Hepatocyte (in vitro differentiated cells): ENCODE measurements at regions not wholly inside any gene's neighbourhood (a gene's known extent, or its start where the extent isn't known, plus 50 kb on each side); places are given as distances from the start of the nearest gene placed in this dataset.

Experiments used
- DNase-seq: peaks from one replicate; pipeline ENCODE4 v3.0.0-alpha.2; 2016; ENCODE audit warnings: low spot score
- H2AFZ ChIP-seq: fragments of 200-600 bp; sonication (generic); 2 replicates; pipeline ENCODE4 v1.6.0; 2016; ENCODE audit warnings: antibody characterized with exemption, mild to moderate bottlenecking
- H3K27ac ChIP-seq: fragments of 200-600 bp; sonication (generic); 2 replicates; pipeline ENCODE4 v1.5.1; 2016; ENCODE audit warnings: mild to moderate bottlenecking
- H3K27me3 ChIP-seq: fragments of 200-600 bp; sonication (generic); 2 replicates; pipeline ENCODE4 v1.6.1; 2016
- H3K36me3 ChIP-seq: fragments of 200-600 bp; sonication (generic); replicated peaks from 2 replicates; pipeline ENCODE4 v1.5.1; 2016; ENCODE audit warnings: low read depth; ENCODE audit not compliant: insufficient read depth
- H3K4me1 ChIP-seq: fragments of 200-600 bp; sonication (generic); 2 replicates; pipeline ENCODE4 v1.5.1; 2016; ENCODE audit warnings: mild to moderate bottlenecking, moderate library complexity; ENCODE audit not compliant: insufficient read depth
- H3K4me2 ChIP-seq: fragments of 200-600 bp; sonication (generic); 2 replicates; pipeline ENCODE4 v1.6.0; 2016
- H3K4me3 ChIP-seq: fragments of 200-600 bp; sonication (generic); 2 replicates; pipeline ENCODE4 v1.5.1; 2016; ENCODE audit warnings: mild to moderate bottlenecking
- H3K79me2 ChIP-seq: fragments of 200-600 bp; sonication (generic); 2 replicates; pipeline ENCODE4 v1.6.0; 2017; ENCODE audit warnings: mild to moderate bottlenecking
- H3K9me2 ChIP-seq: fragments of 200-600 bp; sonication (generic); replicated peaks from 2 replicates; pipeline ENCODE4 v1.6.0; 2017; ENCODE audit warnings: mild to moderate bottlenecking; ENCODE audit not compliant: insufficient read depth
- H3K9me3 ChIP-seq: fragments of 200-600 bp; sonication (generic); 2 replicates; pipeline ENCODE4 v1.5.1; 2016; ENCODE audit warnings: low read depth, mild to moderate bottlenecking
- H4K20me1 ChIP-seq: fragments of 200-600 bp; sonication (generic); 2 replicates; pipeline ENCODE4 v1.6.0; 2016; ENCODE audit warnings: mild to moderate bottlenecking; ENCODE audit not compliant: insufficient read depth, poor library complexity, severe bottlenecking
- EZH2 ChIP-seq: fragments of 200-600 bp; sonication (generic); IDR thresholded peaks from 2 replicates; pipeline ENCODE4 v1.6.1; 2016; ENCODE audit warnings: antibody characterized with exemption, mild to moderate bottlenecking, borderline replicate concordance
- EZH2phosphoT487 ChIP-seq: fragments of 200-600 bp; sonication (generic); IDR thresholded peaks from one replicate; pipeline ENCODE4 v1.6.1; 2018; ENCODE audit warnings: antibody characterized with exemption, mild to moderate bottlenecking, low read depth, moderate library complexity; ENCODE audit not compliant: unreplicated experiment, severe bottlenecking
- WGBS: methylation state at CpG from one replicate; pipeline ENCODE4 v1.1.6; 2016; ENCODE audit warnings: low lambda C conversion rate; ENCODE audit errors: missing lambda C conversion rate; 5-methylcytosine and 5-hydroxymethylcytosine counted together
- TF ChIP-seq, protein P1 (sequence below): fragments of 200-600 bp; sonication (generic); IDR thresholded peaks from 2 replicates; pipeline ENCODE4 v1.5.1; 2016; ENCODE audit warnings: antibody characterized with exemption, mild to moderate bottlenecking; ENCODE audit not compliant: poor library complexity

- WGBS = 64% methylated on average over 2 of the region's 2 CpGs
- Histone ChIP-seq H4K20me1 (no peaks in the 10 kb centered on the region), H3K27ac (no peak overlapping the region), H3K4me3 (no peak overlapping the region), H3K36me3 (no peaks in the 10 kb centered on the region), H3K27me3 (no peaks in the 10 kb centered on the region), H3K79me2 (no peaks in the 10 kb centered on the region), H2AFZ (no peak overlapping the region), H3K9me3 (no peaks in the 10 kb centered on the region), H3K4me2 (no peak overlapping the region), H3K9me2 (no peaks in the 10 kb centered on the region), H3K4me1 (no peaks in the 10 kb centered on the region)
- no peak for TF ChIP-seq EZH2
- TF ChIP-seq, protein P1, sequence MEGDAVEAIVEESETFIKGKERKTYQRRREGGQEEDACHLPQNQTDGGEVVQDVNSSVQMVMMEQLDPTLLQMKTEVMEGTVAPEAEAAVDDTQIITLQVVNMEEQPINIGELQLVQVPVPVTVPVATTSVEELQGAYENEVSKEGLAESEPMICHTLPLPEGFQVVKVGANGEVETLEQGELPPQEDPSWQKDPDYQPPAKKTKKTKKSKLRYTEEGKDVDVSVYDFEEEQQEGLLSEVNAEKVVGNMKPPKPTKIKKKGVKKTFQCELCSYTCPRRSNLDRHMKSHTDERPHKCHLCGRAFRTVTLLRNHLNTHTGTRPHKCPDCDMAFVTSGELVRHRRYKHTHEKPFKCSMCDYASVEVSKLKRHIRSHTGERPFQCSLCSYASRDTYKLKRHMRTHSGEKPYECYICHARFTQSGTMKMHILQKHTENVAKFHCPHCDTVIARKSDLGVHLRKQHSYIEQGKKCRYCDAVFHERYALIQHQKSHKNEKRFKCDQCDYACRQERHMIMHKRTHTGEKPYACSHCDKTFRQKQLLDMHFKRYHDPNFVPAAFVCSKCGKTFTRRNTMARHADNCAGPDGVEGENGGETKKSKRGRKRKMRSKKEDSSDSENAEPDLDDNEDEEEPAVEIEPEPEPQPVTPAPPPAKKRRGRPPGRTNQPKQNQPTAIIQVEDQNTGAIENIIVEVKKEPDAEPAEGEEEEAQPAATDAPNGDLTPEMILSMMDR = no peak
- no peak for TF ChIP-seq EZH2phosphoT487
- no peak for DNase-seq
Measured at GRCh38 chr3:178159691-178160220, 376.5 kb upstream of the KCNMB2 start.

GRCh38 chr3:178169421-178169820 lies 366.8 kb upstream of the KCNMB2 start:
- Histone ChIP-seq H3K27me3 (no peaks in the 10 kb centered on the region), H3K4me2 (no peak overlapping the region), H3K9me2 (no peaks in the 10 kb centered on the region), H3K4me1 (no peaks in the 10 kb centered on the region), H3K27ac (no peak overlapping the region), H2AFZ (no peak overlapping the region), H4K20me1 (no peaks in the 10 kb centered on the region), H3K79me2 (no peaks in the 10 kb centered on the region), H3K9me3 (no peaks in the 10 kb centered on the region), H3K36me3 (no peaks in the 10 kb centered on the region), H3K4me3 (no peak overlapping the region)
- TF ChIP-seq, protein P1 = no peak
- no peak for TF ChIP-seq EZH2phosphoT487
- no peak for TF ChIP-seq EZH2
- 77% methylated on average over 2 of the region's 2 CpGs for WGBS
- DNase-seq = no peak

DNA sequence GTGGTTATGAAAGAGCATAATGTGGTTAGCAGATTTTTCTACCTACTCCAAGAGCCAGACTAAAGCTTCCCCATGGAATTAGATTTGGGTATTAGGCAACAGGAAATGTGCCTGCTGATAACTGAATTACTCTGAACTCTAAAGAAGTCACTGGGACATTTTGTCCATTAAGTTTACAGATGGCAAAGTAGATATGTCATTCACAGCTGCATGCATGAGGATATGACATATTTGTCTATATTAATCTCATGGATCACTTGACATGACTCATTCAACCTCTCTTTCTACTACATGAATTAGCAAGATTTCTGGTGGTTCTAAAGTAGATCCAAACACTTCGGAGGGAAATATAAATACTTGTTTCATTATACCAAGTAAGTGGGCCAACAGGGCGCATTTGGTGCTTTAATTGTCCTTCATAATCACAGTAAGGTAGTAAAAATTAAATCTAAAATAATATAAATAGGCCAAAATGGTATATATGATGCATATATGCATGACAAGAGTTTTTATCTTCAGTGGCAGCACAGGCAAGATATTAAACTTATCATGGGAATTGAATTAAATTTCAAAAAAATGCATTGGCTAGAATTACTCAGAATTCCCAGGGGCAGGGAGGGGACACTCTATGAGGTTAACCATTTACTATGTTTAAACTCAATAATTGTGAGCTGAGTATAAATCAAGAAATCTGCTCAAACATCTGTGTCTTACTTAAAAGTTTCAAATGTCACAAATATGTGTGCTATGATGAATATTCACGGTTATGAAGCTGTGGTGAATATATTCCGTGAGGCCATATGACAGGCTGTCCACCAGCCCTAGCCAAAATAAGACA lies 365.3 kb upstream of the KCNMB2 start:
- WGBS = 90% methylated on average over 4 of the region's 4 CpGs

More for the DNA sequence above, 365.3 kb upstream of the KCNMB2 start:
- Histone ChIP-seq H4K20me1 (no peaks in the 10 kb centered on the region), H3K9me3 (no peaks in the 10 kb centered on the region), H3K79me2 (no peaks in the 10 kb centered on the region), H3K4me1 (no peaks in the 10 kb centered on the region), H3K4me2 (no peak overlapping the region), H3K36me3 (no peaks in the 10 kb centered on the region), H3K27ac (no peak overlapping the region), H2AFZ (no peak overlapping the region), H3K9me2 (no peaks in the 10 kb centered on the region), H3K4me3 (no peak overlapping the region), H3K27me3 (no peaks in the 10 kb centered on the region)
- TF ChIP-seq EZH2 = no peak
- TF ChIP-seq, protein P1 = no peak
- TF ChIP-seq EZH2phosphoT487 = no peak
- DNase-seq = no peak
